GM13976 (cell line): ENCODE measurements at regions not wholly inside any gene's neighbourhood (a gene's known extent, or its start where the extent isn't known, plus 50 kb on each side); places are given as distances from the start of the nearest gene placed in this dataset.

Experiments used
- DNase-seq: peaks from one replicate; pipeline ENCODE4 v3.0.0; 2012; ENCODE audit warnings: low spot score
- in situ Hi-C: fragments of 300-500 bp; cut with MboI; formaldehyde crosslinking; loops from one replicate; pipeline ENCODE4 v1.12.0; 2022; ENCODE audit warnings: low sequenced_read_pairs, mixed read lengths, inconsistent platforms; ENCODE audit not compliant: unreplicated experiment
- TF ChIP-seq, protein P1 (sequence below): IDR thresholded peaks from 2 replicates; pipeline ENCODE4 v1.5.1; 2012; ENCODE audit warnings: borderline replicate concordance, mild to moderate bottlenecking; ENCODE audit not compliant: insufficient read depth; ENCODE audit errors: extremely low read depth, missing control alignments, control extremely low read depth

- DNase-seq = no peak
- TF ChIP-seq, protein P1, sequence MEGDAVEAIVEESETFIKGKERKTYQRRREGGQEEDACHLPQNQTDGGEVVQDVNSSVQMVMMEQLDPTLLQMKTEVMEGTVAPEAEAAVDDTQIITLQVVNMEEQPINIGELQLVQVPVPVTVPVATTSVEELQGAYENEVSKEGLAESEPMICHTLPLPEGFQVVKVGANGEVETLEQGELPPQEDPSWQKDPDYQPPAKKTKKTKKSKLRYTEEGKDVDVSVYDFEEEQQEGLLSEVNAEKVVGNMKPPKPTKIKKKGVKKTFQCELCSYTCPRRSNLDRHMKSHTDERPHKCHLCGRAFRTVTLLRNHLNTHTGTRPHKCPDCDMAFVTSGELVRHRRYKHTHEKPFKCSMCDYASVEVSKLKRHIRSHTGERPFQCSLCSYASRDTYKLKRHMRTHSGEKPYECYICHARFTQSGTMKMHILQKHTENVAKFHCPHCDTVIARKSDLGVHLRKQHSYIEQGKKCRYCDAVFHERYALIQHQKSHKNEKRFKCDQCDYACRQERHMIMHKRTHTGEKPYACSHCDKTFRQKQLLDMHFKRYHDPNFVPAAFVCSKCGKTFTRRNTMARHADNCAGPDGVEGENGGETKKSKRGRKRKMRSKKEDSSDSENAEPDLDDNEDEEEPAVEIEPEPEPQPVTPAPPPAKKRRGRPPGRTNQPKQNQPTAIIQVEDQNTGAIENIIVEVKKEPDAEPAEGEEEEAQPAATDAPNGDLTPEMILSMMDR = no peak
These were observed 195.8 kb upstream of the FBXL7 start for GRCh38 chr5:15304066-15304731.

GRCh38 chr5:15300141-15300540, 199.8 kb upstream of the FBXL7 start:
- no peak for DNase-seq
- in situ Hi-C loops = no loop called here
- TF ChIP-seq, protein P1 = no peak

More at GRCh38 chr5:15304066-15304731, 195.8 kb upstream of the FBXL7 start:
- in situ Hi-C loops = no loop called here

DNA sequence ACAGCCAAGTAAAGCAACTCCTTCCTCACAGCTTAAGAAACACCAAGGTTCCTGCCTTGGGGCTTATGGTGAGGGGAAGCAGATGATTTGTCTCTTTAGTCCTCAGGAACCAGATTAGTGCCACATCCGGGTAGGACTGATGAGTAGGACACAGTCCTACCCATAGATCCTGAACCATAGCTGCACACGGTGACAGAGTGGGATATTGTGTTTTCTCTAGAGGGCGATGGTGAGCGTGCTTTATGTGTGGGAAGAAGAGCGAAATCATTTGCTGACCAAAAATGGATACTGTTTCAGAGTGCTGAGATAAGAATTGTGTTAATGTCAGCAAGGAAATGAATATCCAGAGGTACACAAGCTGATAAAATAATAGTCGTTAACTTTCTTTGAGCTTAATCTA, 209.0 kb upstream of the FBXL7 start:
- in situ Hi-C loops = no loop called here
- no peak for DNase-seq
- TF ChIP-seq, protein P1 = no peak

- in situ Hi-C loops = no loop called here
- TF ChIP-seq, protein P1 = no peak
- DNase-seq = no peak
These were observed 213.3 kb upstream of the FBXL7 start for GRCh38 chr5:15286650-15287049.

DNA sequence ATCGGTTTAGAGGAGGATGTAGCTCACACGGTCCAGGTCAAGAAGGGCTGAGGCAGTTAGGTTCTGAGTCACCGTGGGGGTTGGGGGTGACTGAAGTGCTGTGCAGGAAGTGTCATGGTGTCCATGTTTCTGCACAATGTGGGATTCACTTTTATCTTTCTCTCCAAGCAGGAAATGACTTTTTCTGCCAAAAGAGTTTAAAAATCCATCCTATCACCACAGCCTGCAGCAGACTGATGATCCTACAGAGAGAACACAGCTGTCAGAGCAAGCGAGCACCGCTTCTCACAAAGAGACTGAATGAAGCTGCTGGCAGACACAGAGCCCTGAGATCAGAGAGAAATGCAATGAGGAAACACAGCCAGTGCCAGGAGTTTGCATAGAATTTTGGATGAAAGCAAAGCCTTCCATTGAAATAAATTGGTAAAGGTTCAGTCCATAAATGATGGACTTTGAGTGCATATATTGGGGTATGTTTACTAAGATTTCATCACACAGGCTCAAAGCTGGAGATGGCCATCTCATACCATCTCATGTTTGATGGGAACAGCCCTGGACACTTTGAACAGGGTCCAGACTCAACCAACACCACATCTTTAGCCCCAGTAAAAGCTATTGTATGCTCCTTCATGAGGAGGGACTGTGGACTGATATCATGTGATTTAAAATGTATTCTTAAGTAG, 213.9 kb upstream of the FBXL7 start:
- in situ Hi-C loops = no loop called here

DNA sequence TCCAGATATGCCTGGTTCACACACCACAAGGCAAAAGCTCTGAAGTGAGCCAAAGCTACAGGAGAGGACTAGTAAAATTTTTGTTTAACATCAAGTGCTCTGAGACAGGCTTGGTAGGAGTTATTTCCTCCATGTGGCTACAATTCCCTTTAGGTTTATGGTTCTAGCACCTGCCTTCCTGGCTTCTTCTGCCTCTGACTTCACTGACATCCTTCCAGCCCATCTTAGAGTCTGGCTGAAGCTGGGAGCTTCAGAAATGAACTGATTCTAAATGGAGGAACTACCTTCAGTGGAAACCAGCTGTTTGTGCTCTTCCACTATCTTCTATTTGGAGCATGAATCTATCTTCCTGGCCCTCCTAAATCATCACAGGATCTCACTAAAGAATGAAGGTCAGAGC, 215.3 kb upstream of the FBXL7 start:
- in situ Hi-C loops = no loop called here
- TF ChIP-seq, protein P1 = no peak
- DNase-seq = no peak

More for the DNA sequence above, 213.9 kb upstream of the FBXL7 start:
- TF ChIP-seq, protein P1 = no peak
- no peak for DNase-seq
